ENCODE measurements at regions not wholly inside any gene's neighbourhood (a gene's known extent, or its start where the extent isn't known, plus 50 kb on each side); places are given as distances from the start of the nearest gene placed in this dataset.

DNA sequence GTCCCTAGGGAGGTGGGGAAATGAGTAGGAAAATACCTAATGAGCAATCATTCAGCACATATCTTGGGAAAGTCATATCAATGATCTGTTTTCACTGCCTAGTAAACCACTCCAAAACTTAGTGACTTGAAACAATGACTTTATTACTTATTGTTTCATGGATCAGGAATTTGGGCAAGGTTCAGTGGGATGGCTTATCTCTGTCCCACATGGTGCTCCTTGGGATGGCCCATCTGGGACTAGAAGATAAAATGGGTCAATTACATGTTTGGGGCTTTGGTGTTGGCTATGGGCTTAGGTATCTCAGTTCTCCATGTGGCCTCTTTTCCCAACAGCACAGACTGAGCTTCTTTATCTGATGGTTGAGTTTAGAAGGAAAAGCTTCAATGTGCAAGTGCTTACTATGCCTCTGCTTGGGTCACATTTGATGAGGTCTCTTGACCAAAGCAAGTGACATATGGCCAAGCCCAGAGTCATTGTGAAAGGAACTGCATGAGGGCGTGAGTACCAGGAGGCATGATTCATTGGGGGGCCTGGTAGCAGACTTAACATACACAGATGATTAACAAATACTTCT is 218.1 kb upstream of the TNP1 start:
- CTCF ChIA-PET = interaction anchor here (0.6 to 0.7 kb wide), 3 partner anchors 24 to 310 kb away, joined by 3 read pairs; no protein-coding TSS in a partner anchor
- DNase-seq = no peak
- no peaks in the 10 kb centered on the region for H3K9me2 ChIP-seq (ENCODE audit: insufficient read depth)
- H3K4me2 ChIP-seq = no peak overlapping the region
- H3K9me3 ChIP-seq (ENCODE audit: insufficient read depth, low read depth) = no peaks in the 10 kb centered on the region
- H3K27me3 ChIP-seq (ENCODE audit: insufficient read depth, low read depth) = no peaks in the 10 kb centered on the region
- H3K4me3 ChIP-seq = no peak overlapping the region
- no peak overlapping the region for H2AFZ ChIP-seq
- TF ChIP-seq EZH2 (IDR thresholded peaks at IDR 0.05; ENCODE audit: low read depth) = no peak
- TF ChIP-seq, protein P1, sequence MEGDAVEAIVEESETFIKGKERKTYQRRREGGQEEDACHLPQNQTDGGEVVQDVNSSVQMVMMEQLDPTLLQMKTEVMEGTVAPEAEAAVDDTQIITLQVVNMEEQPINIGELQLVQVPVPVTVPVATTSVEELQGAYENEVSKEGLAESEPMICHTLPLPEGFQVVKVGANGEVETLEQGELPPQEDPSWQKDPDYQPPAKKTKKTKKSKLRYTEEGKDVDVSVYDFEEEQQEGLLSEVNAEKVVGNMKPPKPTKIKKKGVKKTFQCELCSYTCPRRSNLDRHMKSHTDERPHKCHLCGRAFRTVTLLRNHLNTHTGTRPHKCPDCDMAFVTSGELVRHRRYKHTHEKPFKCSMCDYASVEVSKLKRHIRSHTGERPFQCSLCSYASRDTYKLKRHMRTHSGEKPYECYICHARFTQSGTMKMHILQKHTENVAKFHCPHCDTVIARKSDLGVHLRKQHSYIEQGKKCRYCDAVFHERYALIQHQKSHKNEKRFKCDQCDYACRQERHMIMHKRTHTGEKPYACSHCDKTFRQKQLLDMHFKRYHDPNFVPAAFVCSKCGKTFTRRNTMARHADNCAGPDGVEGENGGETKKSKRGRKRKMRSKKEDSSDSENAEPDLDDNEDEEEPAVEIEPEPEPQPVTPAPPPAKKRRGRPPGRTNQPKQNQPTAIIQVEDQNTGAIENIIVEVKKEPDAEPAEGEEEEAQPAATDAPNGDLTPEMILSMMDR (conservative IDR thresholded peaks at IDR 0.05) = no peak
- no peaks in the 10 kb centered on the region for H3K4me1 ChIP-seq (replicated peaks; ENCODE audit: insufficient read depth)
- no peaks in the 10 kb centered on the region for H3F3A ChIP-seq (ENCODE audit: insufficient read depth, low read depth)
- POLR2A ChIA-PET (ENCODE audit: unreplicated experiment) = interaction anchor here (0.6 to 0.7 kb wide), 2 partner anchors 26 to 51 kb away, joined by 3 to 9 read pairs; no protein-coding TSS in a partner anchor
- H3K79me2 ChIP-seq (ENCODE audit: low read depth) = no peaks in the 10 kb centered on the region
- no peaks in the 10 kb centered on the region for H4K20me1 ChIP-seq (ENCODE audit: insufficient read depth)
- BruUV-seq (replicated peaks) = no TSS peak
- no peaks in the 10 kb centered on the region for H3K36me3 ChIP-seq (ENCODE audit: low read depth)
- intact Hi-C loops (cut with micrococcal nuclease; ENCODE audit: unreplicated experiment) = no loop called here
- H3K27ac ChIP-seq = no peak overlapping the region

DNA sequence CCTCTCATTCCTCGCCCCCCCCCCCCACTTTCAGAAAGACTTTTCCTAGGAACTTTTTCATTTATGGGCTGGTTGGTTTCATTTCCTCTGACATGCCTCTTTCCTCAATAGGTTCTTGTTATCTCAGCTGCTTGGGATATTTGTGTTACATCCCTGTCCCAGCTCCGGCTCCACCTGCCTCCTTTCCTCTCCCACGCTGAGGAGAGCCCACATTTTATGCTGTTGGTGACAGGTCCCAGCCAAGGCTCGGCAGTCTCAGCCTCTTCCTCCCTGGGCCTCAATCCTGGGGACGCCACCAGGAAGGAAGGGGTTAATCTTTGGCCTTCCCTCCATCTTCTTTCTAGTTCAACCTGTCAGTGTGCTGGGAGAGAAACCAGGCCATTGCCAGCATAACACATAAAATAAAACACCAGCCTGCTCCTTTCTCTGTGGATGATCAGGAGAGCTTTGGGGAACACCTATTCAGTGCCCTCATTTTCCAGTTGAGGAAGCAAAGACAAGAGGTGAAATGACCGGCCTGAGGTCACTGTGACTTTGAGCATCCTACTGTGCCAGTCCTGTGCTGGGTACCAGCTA is 216.9 kb upstream of the TNP1 start:
- Histone ChIP-seq H3K79me2 (ENCODE audit: low read depth) (no peaks in the 10 kb centered on the region), H2AFZ (no peak overlapping the region), H3K9me2 (ENCODE audit: insufficient read depth) (no peaks in the 10 kb centered on the region), H3K36me3 (ENCODE audit: low read depth) (no peaks in the 10 kb centered on the region), H3K27ac (no peak overlapping the region), H3K27me3 (ENCODE audit: insufficient read depth, low read depth) (no peaks in the 10 kb centered on the region), H3K9me3 (ENCODE audit: insufficient read depth, low read depth) (no peaks in the 10 kb centered on the region), H4K20me1 (ENCODE audit: insufficient read depth) (no peaks in the 10 kb centered on the region), H3K4me3 (no peak overlapping the region), H3K4me1 (replicated peaks; ENCODE audit: insufficient read depth) (no peaks in the 10 kb centered on the region), H3F3A (ENCODE audit: insufficient read depth, low read depth) (no peaks in the 10 kb centered on the region), H3K4me2 (no peak overlapping the region)
- ChIA-PET CTCF (no interaction called here), POLR2A (ENCODE audit: unreplicated experiment) (no interaction called here)
- BruUV-seq (replicated peaks) = no TSS peak
- intact Hi-C loops (cut with micrococcal nuclease; ENCODE audit: unreplicated experiment) = no loop called here
- TF ChIP-seq EZH2 (IDR thresholded peaks at IDR 0.05; ENCODE audit: low read depth) = no peak
- TF ChIP-seq, protein P1 (conservative IDR thresholded peaks at IDR 0.05) = no peak
- DNase-seq = no peak

DNA sequence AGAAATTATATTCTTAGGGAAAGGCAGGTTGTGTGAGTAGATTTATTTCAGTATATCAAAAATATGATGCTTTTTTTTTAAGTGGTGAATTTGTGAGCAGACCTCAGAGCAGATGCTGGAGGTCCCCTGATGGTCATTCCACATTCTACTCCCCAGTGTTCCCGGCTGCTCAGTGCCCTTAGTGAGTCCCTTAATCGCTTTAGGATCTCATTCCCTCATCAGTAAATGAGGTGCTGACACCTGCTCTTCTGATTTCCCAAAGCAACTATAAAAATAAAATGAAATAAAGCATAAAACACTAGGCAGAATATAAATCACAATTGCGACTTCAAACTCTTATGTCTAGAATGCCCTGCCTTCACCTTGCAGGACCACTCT is 216.2 kb upstream of the TNP1 start:
- H3F3A ChIP-seq (ENCODE audit: insufficient read depth, low read depth) = no peaks in the 10 kb centered on the region
- no peaks in the 10 kb centered on the region for H3K79me2 ChIP-seq (ENCODE audit: low read depth)
- H3K9me2 ChIP-seq (ENCODE audit: insufficient read depth) = no peaks in the 10 kb centered on the region
- no peak overlapping the region for H2AFZ ChIP-seq
- intact Hi-C loops (cut with micrococcal nuclease; ENCODE audit: unreplicated experiment) = no loop called here
- ChIA-PET POLR2A (ENCODE audit: unreplicated experiment) (no interaction called here), CTCF (no interaction called here)
- H3K4me3 ChIP-seq = no peak overlapping the region
- no peaks in the 10 kb centered on the region for H4K20me1 ChIP-seq (ENCODE audit: insufficient read depth)
- no peaks in the 10 kb centered on the region for H3K4me1 ChIP-seq (replicated peaks; ENCODE audit: insufficient read depth)
- no peaks in the 10 kb centered on the region for H3K36me3 ChIP-seq (ENCODE audit: low read depth)
- no TSS peak for BruUV-seq (replicated peaks)
- no peak overlapping the region for H3K27ac ChIP-seq
- no peak for TF ChIP-seq EZH2 (IDR thresholded peaks at IDR 0.05; ENCODE audit: low read depth)
- TF ChIP-seq, protein P1 (conservative IDR thresholded peaks at IDR 0.05) = no peak
- no peak overlapping the region for H3K4me2 ChIP-seq
- no peaks in the 10 kb centered on the region for H3K9me3 ChIP-seq (ENCODE audit: insufficient read depth, low read depth)
- no peak for DNase-seq
- H3K27me3 ChIP-seq (ENCODE audit: insufficient read depth, low read depth) = no peaks in the 10 kb centered on the region

Measured in PC-9 (cell line).